HL-60 (cell line): ENCODE measurements at regions not wholly inside any gene's neighbourhood (a gene's known extent, or its start where the extent isn't known, plus 50 kb on each side); places are given as distances from the start of the nearest gene placed in this dataset.

Source experiments
- DNase-seq, 2 experiments: peaks; one replicate each; pipeline ENCODE4 v3.0.0-alpha.2; 2010 to 2020; ENCODE audit warnings: low read depth in 1 of 2, low spot score in 1 of 2
- H3K27ac ChIP-seq: fragments of 250-450 bp; sonication (Bioruptor Pico); replicated peaks from 2 replicates; pipeline ENCODE4 v1.5.1; 2020; ENCODE audit warnings: mild to moderate bottlenecking, moderate library complexity
- H3K27me3 ChIP-seq: fragments of 250-450 bp; sonication (Bioruptor Pico); 2 replicates; pipeline ENCODE4 v1.5.1; 2021; ENCODE audit warnings: mild to moderate bottlenecking, moderate library complexity; ENCODE audit not compliant: insufficient read depth, poor library complexity, severe bottlenecking
- H3K4me3 ChIP-seq: replicated peaks from 2 replicates; pipeline ENCODE4 v1.5.1; 2011; ENCODE audit warnings: mild to moderate bottlenecking, control low read depth, low read length; ENCODE audit not compliant: insufficient read depth
- GABPA ChIP-seq: IDR thresholded peaks from 2 replicates; pipeline ENCODE4 v1.6.1; 2012; ENCODE audit warnings: low read depth
- POLR2AphosphoS5 ChIP-seq: IDR thresholded peaks from 2 replicates; pipeline ENCODE4 v1.6.1; 2012; ENCODE audit warnings: low read depth
- SPI1 ChIP-seq: IDR thresholded peaks from 2 replicates; pipeline ENCODE4 v1.6.1; 2012; ENCODE audit warnings: low read depth, mild to moderate bottlenecking, borderline replicate concordance
- TF ChIP-seq, protein P1 (sequence below): IDR thresholded peaks from one replicate; pipeline ENCODE4 v1.5.1; 2011; ENCODE audit warnings: low read length, control low read depth, inconsistent platforms; ENCODE audit not compliant: insufficient read depth
- TF ChIP-seq, protein P2 (sequence below): IDR thresholded peaks from 2 replicates; pipeline ENCODE4 v1.6.1; 2012; ENCODE audit warnings: low read depth; ENCODE audit not compliant: insufficient replicate concordance

DNA sequence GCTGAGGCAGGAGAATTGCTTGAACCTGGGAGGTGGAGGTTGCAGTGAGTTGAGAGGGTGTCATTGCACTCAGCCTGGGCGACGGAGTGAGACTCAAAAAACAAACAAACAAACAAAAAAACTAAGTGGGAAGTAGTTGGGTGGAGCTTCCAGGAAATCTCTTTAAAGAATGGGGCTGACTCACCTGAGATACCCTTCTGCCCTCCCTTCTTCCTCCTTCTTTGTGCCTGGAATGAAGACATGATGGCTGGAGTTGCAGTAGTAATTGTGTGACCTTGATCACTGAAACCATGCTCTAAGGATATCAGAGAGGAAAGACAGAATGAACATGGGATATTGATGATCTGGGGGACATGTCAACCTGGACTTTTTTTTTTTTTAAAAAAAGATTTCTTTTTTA is 87.6 kb upstream of the MED13L start:
- H3K27ac ChIP-seq, result no peak overlapping the region
- H3K4me3 ChIP-seq, result no peak overlapping the region
- no peaks in the 10 kb centered on the region for H3K27me3 ChIP-seq
- no peak for DNase-seq
- no peak for TF ChIP-seq GABPA
- TF ChIP-seq, protein P1, sequence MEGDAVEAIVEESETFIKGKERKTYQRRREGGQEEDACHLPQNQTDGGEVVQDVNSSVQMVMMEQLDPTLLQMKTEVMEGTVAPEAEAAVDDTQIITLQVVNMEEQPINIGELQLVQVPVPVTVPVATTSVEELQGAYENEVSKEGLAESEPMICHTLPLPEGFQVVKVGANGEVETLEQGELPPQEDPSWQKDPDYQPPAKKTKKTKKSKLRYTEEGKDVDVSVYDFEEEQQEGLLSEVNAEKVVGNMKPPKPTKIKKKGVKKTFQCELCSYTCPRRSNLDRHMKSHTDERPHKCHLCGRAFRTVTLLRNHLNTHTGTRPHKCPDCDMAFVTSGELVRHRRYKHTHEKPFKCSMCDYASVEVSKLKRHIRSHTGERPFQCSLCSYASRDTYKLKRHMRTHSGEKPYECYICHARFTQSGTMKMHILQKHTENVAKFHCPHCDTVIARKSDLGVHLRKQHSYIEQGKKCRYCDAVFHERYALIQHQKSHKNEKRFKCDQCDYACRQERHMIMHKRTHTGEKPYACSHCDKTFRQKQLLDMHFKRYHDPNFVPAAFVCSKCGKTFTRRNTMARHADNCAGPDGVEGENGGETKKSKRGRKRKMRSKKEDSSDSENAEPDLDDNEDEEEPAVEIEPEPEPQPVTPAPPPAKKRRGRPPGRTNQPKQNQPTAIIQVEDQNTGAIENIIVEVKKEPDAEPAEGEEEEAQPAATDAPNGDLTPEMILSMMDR, result no peak
- TF ChIP-seq POLR2AphosphoS5, result no peak
- TF ChIP-seq, protein P2, sequence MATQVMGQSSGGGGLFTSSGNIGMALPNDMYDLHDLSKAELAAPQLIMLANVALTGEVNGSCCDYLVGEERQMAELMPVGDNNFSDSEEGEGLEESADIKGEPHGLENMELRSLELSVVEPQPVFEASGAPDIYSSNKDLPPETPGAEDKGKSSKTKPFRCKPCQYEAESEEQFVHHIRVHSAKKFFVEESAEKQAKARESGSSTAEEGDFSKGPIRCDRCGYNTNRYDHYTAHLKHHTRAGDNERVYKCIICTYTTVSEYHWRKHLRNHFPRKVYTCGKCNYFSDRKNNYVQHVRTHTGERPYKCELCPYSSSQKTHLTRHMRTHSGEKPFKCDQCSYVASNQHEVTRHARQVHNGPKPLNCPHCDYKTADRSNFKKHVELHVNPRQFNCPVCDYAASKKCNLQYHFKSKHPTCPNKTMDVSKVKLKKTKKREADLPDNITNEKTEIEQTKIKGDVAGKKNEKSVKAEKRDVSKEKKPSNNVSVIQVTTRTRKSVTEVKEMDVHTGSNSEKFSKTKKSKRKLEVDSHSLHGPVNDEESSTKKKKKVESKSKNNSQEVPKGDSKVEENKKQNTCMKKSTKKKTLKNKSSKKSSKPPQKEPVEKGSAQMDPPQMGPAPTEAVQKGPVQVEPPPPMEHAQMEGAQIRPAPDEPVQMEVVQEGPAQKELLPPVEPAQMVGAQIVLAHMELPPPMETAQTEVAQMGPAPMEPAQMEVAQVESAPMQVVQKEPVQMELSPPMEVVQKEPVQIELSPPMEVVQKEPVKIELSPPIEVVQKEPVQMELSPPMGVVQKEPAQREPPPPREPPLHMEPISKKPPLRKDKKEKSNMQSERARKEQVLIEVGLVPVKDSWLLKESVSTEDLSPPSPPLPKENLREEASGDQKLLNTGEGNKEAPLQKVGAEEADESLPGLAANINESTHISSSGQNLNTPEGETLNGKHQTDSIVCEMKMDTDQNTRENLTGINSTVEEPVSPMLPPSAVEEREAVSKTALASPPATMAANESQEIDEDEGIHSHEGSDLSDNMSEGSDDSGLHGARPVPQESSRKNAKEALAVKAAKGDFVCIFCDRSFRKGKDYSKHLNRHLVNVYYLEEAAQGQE, result no peak
- TF ChIP-seq SPI1, result no peak

DNA sequence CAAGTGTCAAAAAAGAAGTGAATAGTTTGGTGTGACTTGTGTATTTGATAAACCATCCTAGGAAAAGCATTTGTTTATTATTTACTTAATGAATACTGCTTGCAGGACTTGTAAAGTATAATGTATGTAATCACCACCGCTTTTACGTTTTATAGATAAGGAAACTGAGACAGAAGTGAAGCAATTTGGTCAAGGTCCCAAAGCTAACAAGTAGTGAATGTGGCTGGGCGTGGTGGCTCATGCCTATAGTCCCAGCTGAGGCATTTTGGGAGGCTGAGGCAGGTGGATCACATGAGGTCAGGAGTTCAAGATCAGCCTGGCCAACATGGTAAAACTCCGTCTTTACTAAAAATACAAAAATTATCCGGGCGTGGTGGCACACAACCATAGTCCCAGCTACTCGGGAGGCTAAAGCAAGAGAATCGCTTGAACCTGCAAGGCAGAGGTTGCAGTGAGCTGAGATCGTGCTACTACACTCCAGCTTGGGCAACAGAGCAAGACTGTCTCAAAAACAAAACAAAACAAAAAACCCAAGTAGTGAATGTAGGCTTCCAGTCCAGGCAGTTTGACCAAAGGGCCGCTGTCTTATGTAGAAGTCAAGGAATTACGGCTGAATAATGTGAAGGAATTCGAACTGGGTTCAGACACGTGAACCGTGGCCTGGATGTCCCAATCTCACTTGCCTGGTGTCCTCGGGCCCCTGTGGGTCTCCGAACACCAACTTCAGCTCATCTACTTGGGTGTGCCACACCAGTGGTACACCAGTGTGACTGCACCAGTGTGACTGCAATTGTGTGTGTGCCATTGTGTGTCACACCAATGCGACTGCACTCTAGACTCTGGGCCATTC is 88.3 kb upstream of the MED13L start:
- no peak overlapping the region for H3K27ac ChIP-seq
- H3K27me3 ChIP-seq, result no peaks in the 10 kb centered on the region
- no peak overlapping the region for H3K4me3 ChIP-seq
- TF ChIP-seq POLR2AphosphoS5 (no peak), GABPA (no peak)
- TF ChIP-seq, protein P2, result no peak
- DNase-seq, result no peak

DNA sequence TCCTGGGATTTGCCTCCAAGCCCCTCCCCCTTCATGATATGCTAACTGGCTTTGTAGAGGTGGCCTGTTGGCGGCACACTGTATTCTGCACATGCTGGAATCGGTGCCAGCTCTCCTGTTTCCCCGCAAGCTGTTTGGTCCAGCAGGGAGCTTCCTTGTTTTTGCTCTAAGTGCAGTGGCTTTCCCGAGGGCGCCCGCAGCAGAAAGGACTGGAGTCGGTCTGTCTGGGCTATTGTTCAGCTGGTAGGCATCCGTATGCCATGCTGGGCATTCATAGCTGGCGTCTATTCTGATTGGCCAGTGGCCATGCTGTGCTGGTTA is 88.9 kb upstream of the MED13L start:
- no peak overlapping the region for H3K27ac ChIP-seq
- no peak for DNase-seq
- no peaks in the 10 kb centered on the region for H3K27me3 ChIP-seq

More for the DNA sequence above, 88.9 kb upstream of the MED13L start:
- H3K4me3 ChIP-seq, result no peak overlapping the region
- TF ChIP-seq POLR2AphosphoS5 (no peak), GABPA (no peak), SPI1 (no peak)
- TF ChIP-seq, protein P2, result no peak
- TF ChIP-seq, protein P1, result no peak
